ENCODE measurements at regions not wholly inside any gene's neighbourhood (a gene's known extent, or its start where the extent isn't known, plus 50 kb on each side); places are given as distances from the start of the nearest gene placed in this dataset.
"Not testable (repeated sequence)": the region's sequence is repeated elsewhere in the genome, so short reads cannot be mapped to it uniquely, and the experiment has no call there.

GRCh38 chr6:115618256-115618655 lies 442.4 kb downstream of the FRK start:
- DNase-seq: no peak

- no peak for DNase-seq
Measured at GRCh38 chr6:115617031-115617430, 443.7 kb downstream of the FRK start.

- no peak for DNase-seq
Measured at GRCh38 chr6:115613488-115613887, 447.2 kb downstream of the FRK start.

- DNase-seq: no peak
Measured at GRCh38 chr6:115612796-115613479, 447.8 kb downstream of the FRK start.

DNA sequence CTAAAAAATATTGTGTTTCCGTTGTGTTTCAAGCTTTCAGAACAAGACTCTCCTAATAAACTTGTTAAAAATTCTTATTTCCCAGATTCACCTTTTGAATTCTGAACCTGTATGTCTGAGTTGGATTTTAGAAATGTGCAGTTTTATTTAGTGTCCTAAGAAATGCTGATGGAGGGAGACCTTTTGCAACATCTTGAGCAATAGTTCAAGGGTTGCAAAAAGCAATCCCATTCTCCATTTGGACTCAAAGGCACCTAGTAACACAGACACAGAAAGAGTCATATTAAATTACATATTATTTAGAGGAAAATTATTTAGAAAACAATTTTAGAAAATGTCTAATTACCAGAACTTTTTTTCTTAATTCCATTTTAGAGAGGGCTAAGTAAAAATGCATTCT lies 448.5 kb downstream of the FRK start:
- no peak for DNase-seq

DNA sequence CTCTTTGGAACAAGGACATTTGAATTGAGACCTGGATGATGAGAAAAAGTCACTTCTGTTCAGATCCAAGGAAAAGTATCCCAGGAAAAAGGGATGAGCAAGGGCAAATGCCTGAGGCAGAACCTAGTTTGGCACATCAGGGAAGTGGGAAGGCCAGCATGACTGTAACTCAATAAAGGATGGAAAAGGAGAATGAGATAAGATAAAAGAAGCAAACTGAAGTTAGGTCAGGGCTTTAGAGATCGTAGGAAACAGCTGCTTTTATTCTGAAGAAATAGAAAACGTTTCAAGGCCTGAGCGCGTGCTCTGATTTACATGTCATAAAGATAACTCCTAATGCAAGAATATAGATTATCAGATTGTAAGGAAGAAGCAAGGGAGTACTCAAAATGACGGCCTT lies 450.0 kb downstream of the FRK start:
- no peak for DNase-seq

- no peak for DNase-seq
Measured at GRCh38 chr6:115609111-115609510, 451.6 kb downstream of the FRK start.

- no peak for DNase-seq
Measured at GRCh38 chr6:115602466-115602865, 458.2 kb downstream of the FRK start.

GRCh38 chr6:115601509-115601908 lies 459.2 kb downstream of the FRK start:
- no peak for DNase-seq

GRCh38 chr6:115601064-115601463 lies 459.6 kb downstream of the FRK start:
- no peak for DNase-seq

- no peak for DNase-seq
Measured at GRCh38 chr6:115594891-115595290, 465.8 kb downstream of the FRK start.

- no peak for DNase-seq
Measured at GRCh38 chr6:115592025-115592424, 468.7 kb downstream of the FRK start.

DNA sequence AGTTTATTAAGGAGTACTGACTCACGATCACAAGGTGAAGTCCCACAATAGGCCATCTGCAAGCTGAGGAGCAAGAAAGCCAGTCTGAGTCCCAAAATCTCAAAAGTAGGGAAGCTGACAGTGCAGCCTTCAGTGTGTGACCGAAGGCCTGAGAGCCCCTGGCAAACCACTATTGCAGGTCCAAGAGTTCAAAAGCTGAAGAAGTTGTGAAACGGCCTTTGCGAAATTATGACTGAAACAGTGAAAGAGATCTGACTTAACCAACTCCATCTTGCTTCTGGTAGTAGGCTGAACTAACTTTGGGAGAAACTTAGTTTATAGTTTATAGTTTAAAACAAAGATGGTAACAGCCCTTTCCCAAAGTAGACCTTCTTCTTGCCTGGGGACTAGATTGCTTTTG lies 471.6 kb downstream of the FRK start:
- DNase-seq: not testable (repeated sequence)

DNA sequence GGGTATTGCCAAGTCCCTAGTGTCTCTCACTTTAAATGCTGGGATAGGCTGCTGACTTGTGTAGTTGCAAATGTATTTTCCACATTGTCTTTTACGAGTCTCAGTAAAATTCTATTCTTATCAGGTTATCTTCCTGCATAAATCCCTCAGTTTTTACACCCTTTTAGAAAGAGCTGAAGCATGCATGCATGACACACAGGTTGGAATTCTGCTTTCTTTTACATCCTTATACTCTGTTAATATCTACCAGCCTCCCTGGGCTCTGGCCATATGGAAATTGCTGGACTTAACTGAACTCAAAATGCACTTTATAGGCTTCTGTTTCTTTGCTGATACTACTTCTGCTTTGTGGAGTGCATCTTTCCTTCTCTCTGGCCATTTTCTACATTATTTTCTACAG lies 477.4 kb downstream of the FRK start:
- no peak for DNase-seq

- DNase-seq: no peak
Measured at GRCh38 chr6:115582386-115582785, 478.3 kb downstream of the FRK start.

DNA sequence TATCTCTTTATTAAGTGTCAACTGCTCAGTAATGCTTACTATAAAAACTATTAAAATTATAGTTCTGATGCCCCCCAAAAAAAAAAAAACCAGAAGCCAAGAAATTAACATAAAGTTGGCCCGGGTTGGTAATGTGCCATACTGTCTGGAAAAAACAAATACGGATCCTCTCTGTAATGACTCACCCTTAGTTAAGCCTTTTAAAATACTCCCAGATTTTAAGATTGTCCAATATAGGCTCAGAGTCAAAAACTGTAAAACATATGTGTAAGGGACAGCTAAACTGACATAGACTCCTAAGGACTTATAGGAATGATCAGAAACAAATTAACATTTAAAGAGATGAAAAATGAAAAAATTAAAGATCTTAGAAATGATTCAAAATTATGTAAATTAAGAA lies 481.1 kb downstream of the FRK start:
- DNase-seq: not testable (repeated sequence)

DNA sequence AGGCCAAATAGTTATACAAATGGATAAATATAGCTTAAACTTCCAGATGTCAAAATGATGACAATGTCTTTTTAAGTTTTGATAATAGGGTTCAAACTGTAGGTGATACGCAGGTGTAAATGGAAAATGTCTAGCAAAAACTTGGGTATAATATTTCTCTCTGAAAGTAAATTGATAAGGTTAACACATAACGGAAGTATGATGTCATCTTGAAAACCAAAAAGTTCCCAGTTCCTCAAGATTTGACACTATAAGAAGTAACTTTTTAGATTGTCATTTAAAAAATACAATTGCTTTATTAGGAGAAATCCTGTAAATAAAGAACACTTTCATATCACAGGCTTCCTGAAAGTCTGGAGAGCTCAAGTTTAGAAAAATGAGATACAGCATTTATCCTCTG lies 483.4 kb downstream of the FRK start:
- no peak for DNase-seq

DNA sequence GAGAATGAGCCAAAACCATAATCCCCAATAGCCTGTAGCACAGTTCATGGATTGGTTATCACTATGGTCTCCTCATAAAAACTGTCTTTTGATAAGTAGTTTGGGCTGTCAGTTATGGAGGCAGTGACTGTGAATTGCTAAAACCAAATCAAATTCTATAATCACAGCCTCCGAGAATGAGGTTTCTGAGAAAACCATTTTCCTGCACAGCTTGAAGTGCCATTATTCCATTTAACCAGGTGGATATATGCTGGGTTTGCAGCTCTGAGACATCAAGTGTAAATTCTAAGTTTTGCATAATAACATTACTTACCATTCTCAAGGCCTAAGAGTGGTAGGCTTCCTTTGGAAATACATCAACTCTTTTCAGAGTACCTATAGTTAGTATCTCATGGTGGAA lies 485.4 kb downstream of the FRK start:
- no peak for DNase-seq

- no peak for DNase-seq
Measured at GRCh38 chr6:115573861-115574260, 486.8 kb downstream of the FRK start.

DNA sequence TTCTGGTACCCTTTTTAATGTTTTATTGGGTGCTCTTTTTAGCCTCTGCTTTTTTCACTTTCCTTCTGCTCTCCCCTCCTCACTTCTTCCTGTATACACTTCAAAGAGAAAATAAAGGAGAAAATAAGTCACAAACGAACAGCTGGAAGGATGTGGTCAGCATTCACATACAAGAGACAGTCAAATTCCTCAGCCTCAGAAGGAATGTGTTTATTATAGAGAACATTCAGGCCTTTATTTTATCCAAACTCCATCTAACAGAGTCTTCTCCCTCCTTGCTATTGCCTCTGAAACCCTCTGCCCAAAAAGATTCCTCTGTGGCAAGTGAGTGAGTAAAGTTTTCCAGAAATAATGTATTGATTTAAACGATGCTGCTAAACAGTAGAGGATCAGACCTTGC lies 490.4 kb downstream of the FRK start:
- no peak for DNase-seq

DNA sequence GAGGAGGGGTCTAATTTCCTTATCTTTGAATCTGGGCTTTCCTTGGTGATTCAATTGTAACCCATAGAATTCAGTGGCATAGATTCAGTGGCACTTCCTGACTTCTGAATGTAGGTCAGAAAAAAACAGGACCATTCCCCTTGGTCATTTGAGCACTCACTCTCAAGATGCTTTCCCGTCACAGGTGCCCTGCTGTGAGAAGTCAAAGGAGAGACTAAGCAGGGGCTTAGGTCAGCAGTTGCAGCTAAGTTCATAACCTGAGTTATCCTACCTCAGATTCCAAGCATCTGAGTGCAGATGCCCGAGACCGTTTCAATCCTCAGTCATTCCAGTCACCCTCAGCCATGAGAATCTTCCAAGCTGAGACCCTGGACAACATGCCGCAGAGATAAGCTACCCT lies 506.6 kb downstream of the FRK start:
- DNase-seq: no peak

DNA sequence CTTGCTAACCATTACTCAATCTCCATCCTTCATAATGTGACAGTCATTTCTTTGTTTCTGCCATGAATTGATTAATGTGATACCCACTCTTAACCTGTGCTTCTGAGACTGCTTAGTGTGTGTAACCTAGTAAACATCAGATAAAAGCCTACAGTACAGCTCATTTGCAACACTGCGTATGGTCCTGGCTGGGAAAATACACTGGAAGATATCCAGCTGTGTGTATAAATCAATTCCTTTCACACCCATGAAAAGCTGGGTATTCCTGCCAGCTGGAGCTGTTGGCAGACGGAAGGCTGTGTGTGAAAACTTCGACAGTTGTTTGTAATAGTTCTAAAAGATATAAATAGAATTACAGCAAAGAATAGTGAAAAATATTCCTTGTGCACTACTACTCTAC lies 509.2 kb downstream of the FRK start:
- no peak for DNase-seq

DNA sequence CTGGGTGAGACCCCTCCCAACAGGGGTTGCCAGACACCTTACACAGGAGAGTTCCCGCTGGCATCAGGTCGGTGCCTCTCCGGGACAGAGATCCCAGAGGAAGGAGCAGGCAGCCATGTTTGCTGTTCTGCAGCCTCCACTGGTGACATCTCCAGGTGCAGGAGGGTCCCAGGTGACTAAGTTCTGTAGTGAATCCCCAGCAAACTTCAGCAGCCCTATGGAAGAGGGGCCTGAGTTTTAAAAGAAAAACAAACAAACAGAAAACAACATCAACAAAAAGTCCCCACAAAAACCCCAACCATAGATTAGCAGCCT lies 515.1 kb downstream of the FRK start:
- DNase-seq: no peak

DNA sequence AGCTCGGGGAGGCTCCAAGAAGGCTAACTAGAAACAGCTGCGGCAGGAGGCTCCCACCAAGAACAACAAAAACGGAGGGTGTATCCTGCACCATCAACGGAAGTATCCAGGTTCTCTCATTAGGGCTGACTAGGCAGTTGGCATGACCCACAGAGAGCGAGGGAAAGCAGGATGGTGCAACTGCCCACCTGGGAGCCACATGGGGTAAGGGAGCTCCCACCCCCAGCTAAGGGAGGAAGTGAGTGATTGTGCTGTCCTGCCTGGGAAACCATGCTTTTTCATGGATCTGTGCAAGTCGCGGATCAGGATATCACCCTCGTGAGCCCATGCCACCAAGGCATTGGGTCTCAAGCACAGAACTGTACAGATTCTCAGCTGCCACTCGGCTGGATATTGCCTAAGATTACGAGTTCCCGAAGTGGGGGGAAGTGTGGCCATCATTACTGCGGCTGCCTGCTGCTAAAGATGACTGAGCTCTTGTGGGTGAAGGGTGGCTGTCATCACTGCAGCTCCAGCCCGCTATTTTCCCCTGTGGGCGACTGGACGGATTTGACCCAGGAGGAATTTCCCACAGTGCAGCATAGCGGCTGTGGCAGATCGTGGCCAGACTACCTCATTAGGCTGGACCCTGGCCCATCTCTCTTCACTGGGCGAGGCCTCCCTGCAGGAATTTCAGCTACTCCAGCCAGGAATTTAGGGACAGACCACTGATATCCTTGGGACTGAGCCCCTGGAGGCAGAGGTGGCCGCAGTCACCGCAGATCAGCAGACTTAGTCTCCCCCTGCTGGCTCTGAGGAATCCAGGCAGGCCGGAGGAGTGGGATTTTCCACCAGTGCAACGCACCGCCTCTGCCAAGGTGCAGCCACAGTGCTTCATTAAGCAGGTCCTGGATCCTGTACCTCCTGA lies 515.7 kb downstream of the FRK start:
- no peak for DNase-seq

All from stimulated activated CD4-positive, alpha-beta T cell treated with anti-CD3 and anti-CD28 coated beads, Interleukin-4, amount 100 ng/mL, for 1 hour (primary cell).